GM23338 (cell line): ENCODE measurements at regions not wholly inside any gene's neighbourhood (a gene's known extent, or its start where the extent isn't known, plus 50 kb on each side); places are given as distances from the start of the nearest gene placed in this dataset.

Experiments used
- ATAC-seq: fragments of 200-7000 bp; cut with Tn5 transposase; 3 replicates; pipeline ENCODE4 v1.9.1; 2020
- DNase-seq: peaks from one replicate; pipeline ENCODE4 v3.0.0-alpha.2; 2015; ENCODE audit warnings: low spot score
- H2AFZ ChIP-seq: fragments of 200-600 bp; sonication (generic); 2 replicates; pipeline ENCODE4 v1.8.0; 2016; ENCODE audit warnings: antibody characterized with exemption, mild to moderate bottlenecking, moderate library complexity
- H3F3A ChIP-seq: fragments of 200-600 bp; sonication (generic); replicated peaks from 2 replicates; pipeline ENCODE4 v1.8.0; 2017; ENCODE audit warnings: antibody characterized with exemption, mixed run types, low read depth
- H3K27ac ChIP-seq: fragments of 200-600 bp; sonication (generic); 2 replicates; pipeline ENCODE4 v1.6.1; 2016; ENCODE audit warnings: low read depth
- H3K27me3 ChIP-seq: fragments of 200-600 bp; sonication (generic); 2 replicates; pipeline ENCODE4 v1.8.0; 2016; ENCODE audit warnings: mild to moderate bottlenecking, mixed run types, moderate library complexity; ENCODE audit not compliant: insufficient read depth
- H3K36me3 ChIP-seq: fragments of 200-600 bp; sonication (generic); 2 replicates; pipeline ENCODE4 v1.8.0; 2016; ENCODE audit warnings: mild to moderate bottlenecking; ENCODE audit not compliant: insufficient read depth
- H3K4me1 ChIP-seq: fragments of 200-600 bp; sonication (generic); 2 replicates; pipeline ENCODE4 v1.8.0; 2016; ENCODE audit warnings: mild to moderate bottlenecking, moderate library complexity; ENCODE audit not compliant: insufficient read depth
- H3K4me2 ChIP-seq: fragments of 200-600 bp; sonication (generic); 2 replicates; pipeline ENCODE4 v1.7.1; 2017; ENCODE audit warnings: mixed run types
- H3K4me3 ChIP-seq: fragments of 200-600 bp; sonication (generic); 2 replicates; pipeline ENCODE4 v1.6.1; 2016; ENCODE audit warnings: mixed run types
- H3K79me2 ChIP-seq: fragments of 200-600 bp; sonication (generic); replicated peaks from 2 replicates; pipeline ENCODE4 v1.8.0; 2017; ENCODE audit warnings: mild to moderate bottlenecking; ENCODE audit not compliant: insufficient read depth
- H3K9me2 ChIP-seq: fragments of 200-600 bp; sonication (generic); 2 replicates; pipeline ENCODE4 v1.8.0; 2017; ENCODE audit not compliant: insufficient read depth
- H4K20me1 ChIP-seq: fragments of 200-600 bp; sonication (generic); replicated peaks from 2 replicates; pipeline ENCODE4 v1.8.0; 2017; ENCODE audit warnings: mild to moderate bottlenecking; ENCODE audit not compliant: insufficient read depth
- H3K27ac Mint-ChIP-seq: 2 replicates; pipeline ENCODE4 v1.8.0; 2020; ENCODE audit warnings: inconsistent platforms, mild to moderate bottlenecking, moderate library complexity, mixed read lengths
- H3K27me3 Mint-ChIP-seq: 3 replicates; pipeline ENCODE4 v1.8.0; 2022; ENCODE audit warnings: low read depth, mild to moderate bottlenecking, moderate library complexity, mixed read lengths, inconsistent platforms; ENCODE audit not compliant: insufficient read depth, poor library complexity
- H3K36me3 Mint-ChIP-seq: 3 replicates; pipeline ENCODE4 v1.8.0; 2021; ENCODE audit warnings: low read depth, mild to moderate bottlenecking, inconsistent platforms, moderate library complexity, mixed read lengths
- H3K4me1 Mint-ChIP-seq: 3 replicates; pipeline ENCODE4 v1.8.0; 2020; ENCODE audit warnings: mild to moderate bottlenecking, inconsistent platforms, mixed read lengths
- H3K4me3 Mint-ChIP-seq: 3 replicates; pipeline ENCODE4 v1.8.0; 2021; ENCODE audit warnings: moderate library complexity, mild to moderate bottlenecking, inconsistent platforms, mixed read lengths
- H3K9me3 Mint-ChIP-seq: 3 replicates; pipeline ENCODE4 v1.8.0; 2020; ENCODE audit warnings: moderate library complexity, mild to moderate bottlenecking, inconsistent platforms, mixed read lengths
- CREB1 ChIP-seq: fragments of 250-450 bp; sonication (Bioruptor Pico); IDR thresholded peaks from 2 replicates; pipeline ENCODE4 v1.5.0; 2020; ENCODE audit warnings: low read depth, mild to moderate bottlenecking, moderate library complexity
- CTCF ChIP-seq, 2 experiments: fragments of 200-600 bp in 1 of 2; sonication (generic) in 1 of 2; conservative IDR thresholded peaks; 2 replicates each; pipeline versions ENCODE4 v1.5.1 to v1.6.1; 2016 to 2017; ENCODE audit warnings: antibody characterized with exemption in 2 of 2, low read depth in 2 of 2, mild to moderate bottlenecking in 2 of 2, moderate library complexity in 1 of 2
- EZH2 ChIP-seq: fragments of 200-600 bp; sonication (generic); IDR thresholded peaks from one replicate; pipeline ENCODE4 v1.8.0; 2017; ENCODE audit warnings: antibody characterized with exemption, mild to moderate bottlenecking, low read depth; ENCODE audit not compliant: unreplicated experiment
- EZH2phosphoT487 ChIP-seq: fragments of 200-600 bp; sonication (generic); IDR thresholded peaks from one replicate; pipeline ENCODE4 v1.8.1; 2018; ENCODE audit warnings: antibody characterized with exemption; ENCODE audit not compliant: unreplicated experiment
- JUNB ChIP-seq: IDR thresholded peaks from one replicate; pipeline ENCODE4 v1.6.1; 2016; ENCODE audit warnings: antibody characterized with exemption; ENCODE audit not compliant: unreplicated experiment
- NANOG ChIP-seq: IDR thresholded peaks from 2 replicates; pipeline ENCODE4 v1.6.1; 2016; ENCODE audit warnings: antibody characterized with exemption, borderline replicate concordance
- POLR2AphosphoS5 ChIP-seq: IDR thresholded peaks from 2 replicates; pipeline ENCODE4 v1.6.1; 2016; ENCODE audit warnings: antibody characterized with exemption, low read depth
- STAT1 ChIP-seq: IDR thresholded peaks from one replicate; pipeline ENCODE4 v1.6.1; 2016; ENCODE audit warnings: antibody characterized with exemption; ENCODE audit not compliant: unreplicated experiment
- ZNF114 ChIP-seq: fragments of 250-450 bp; sonication (Bioruptor Pico); IDR thresholded peaks from 2 replicates; pipeline ENCODE4 v1.5.0; 2020; ENCODE audit warnings: mild to moderate bottlenecking, moderate library complexity
- ZNF331 ChIP-seq: fragments of 250-450 bp; sonication (Bioruptor Pico); IDR thresholded peaks from 2 replicates; pipeline ENCODE4 v1.5.0; 2020; ENCODE audit warnings: low read depth, mild to moderate bottlenecking, moderate library complexity
- TF ChIP-seq, protein P1 (sequence below): IDR thresholded peaks from one replicate; pipeline ENCODE4 v1.6.1; 2018; ENCODE audit warnings: antibody characterized with exemption; ENCODE audit not compliant: unreplicated experiment
- TF ChIP-seq, protein P2 (sequence below): IDR thresholded peaks from 2 replicates; pipeline ENCODE4 v1.6.1; 2016; ENCODE audit warnings: antibody characterized with exemption

DNA sequence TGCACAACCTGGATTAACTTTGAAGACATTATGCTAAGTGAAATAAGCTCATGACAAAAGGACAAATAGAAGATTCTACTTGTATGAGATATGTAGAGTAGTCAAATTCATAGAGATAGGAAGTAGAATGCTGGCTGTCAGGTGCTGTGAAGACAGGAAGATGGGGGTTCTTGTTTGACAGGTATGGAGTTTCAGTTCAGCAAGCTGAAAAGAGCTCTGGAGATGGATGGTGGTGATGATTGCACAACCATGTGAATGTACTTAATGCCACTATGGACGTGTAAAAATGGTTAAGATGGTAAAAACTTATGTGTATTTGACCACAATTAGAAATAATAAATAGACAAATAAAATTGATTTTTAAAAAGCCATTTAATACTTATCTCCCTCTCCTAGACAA, 169.8 kb upstream of the DUSP10 start:
- Mint-ChIP-seq H3K4me1 (no peaks in the 10 kb centered on the region), H3K4me3 (no peak overlapping the region), H3K9me3 (no peaks in the 10 kb centered on the region), H3K36me3 (no peaks in the 10 kb centered on the region), H3K27ac (no peak overlapping the region), H3K27me3 (peaks cover 2% of the 10 kb centered on the region)
- H3K27me3 ChIP-seq, result no peaks in the 10 kb centered on the region
- H3K27ac ChIP-seq, result no peak overlapping the region
- no peaks in the 10 kb centered on the region for H3K79me2 ChIP-seq
- DNase-seq (no peak), ATAC-seq (no peak)
- no peak overlapping the region for H3K4me3 ChIP-seq
- H3F3A ChIP-seq, result no peaks in the 10 kb centered on the region
- H4K20me1 ChIP-seq, result no peaks in the 10 kb centered on the region
- no peaks in the 10 kb centered on the region for H3K4me1 ChIP-seq
- H3K36me3 ChIP-seq, result no peaks in the 10 kb centered on the region
- H3K9me2 ChIP-seq, result 0 out of 2 replicates have a peak, but pooled peaks cover 1% of the 10 kb centered on the region
- no peak overlapping the region for H3K4me2 ChIP-seq
- TF ChIP-seq POLR2AphosphoS5, result no peak
- TF ChIP-seq CTCF (conservative IDR thresholded peaks at IDR 0.05; ENCODE audit: low read depth in 2 of 2), result no peak
- no peak for TF ChIP-seq ZNF331
- no peak overlapping the region for H2AFZ ChIP-seq

- no peak overlapping the region for H3K27ac Mint-ChIP-seq
- ATAC-seq, result no peak
- no peaks in the 10 kb centered on the region; the same call in 2 of the 3 replicates for H3K9me3 Mint-ChIP-seq
- TF ChIP-seq POLR2AphosphoS5 (no peak), ZNF114 (no peak), ZNF331 (no peak), EZH2phosphoT487 (no peak), CTCF (conservative IDR thresholded peaks at IDR 0.05; ENCODE audit: low read depth in 2 of 2) (no peak), JUNB (no peak), CREB1 (no peak), NANOG (no peak), EZH2 (no peak), STAT1 (no peak)
- TF ChIP-seq, protein P1, sequence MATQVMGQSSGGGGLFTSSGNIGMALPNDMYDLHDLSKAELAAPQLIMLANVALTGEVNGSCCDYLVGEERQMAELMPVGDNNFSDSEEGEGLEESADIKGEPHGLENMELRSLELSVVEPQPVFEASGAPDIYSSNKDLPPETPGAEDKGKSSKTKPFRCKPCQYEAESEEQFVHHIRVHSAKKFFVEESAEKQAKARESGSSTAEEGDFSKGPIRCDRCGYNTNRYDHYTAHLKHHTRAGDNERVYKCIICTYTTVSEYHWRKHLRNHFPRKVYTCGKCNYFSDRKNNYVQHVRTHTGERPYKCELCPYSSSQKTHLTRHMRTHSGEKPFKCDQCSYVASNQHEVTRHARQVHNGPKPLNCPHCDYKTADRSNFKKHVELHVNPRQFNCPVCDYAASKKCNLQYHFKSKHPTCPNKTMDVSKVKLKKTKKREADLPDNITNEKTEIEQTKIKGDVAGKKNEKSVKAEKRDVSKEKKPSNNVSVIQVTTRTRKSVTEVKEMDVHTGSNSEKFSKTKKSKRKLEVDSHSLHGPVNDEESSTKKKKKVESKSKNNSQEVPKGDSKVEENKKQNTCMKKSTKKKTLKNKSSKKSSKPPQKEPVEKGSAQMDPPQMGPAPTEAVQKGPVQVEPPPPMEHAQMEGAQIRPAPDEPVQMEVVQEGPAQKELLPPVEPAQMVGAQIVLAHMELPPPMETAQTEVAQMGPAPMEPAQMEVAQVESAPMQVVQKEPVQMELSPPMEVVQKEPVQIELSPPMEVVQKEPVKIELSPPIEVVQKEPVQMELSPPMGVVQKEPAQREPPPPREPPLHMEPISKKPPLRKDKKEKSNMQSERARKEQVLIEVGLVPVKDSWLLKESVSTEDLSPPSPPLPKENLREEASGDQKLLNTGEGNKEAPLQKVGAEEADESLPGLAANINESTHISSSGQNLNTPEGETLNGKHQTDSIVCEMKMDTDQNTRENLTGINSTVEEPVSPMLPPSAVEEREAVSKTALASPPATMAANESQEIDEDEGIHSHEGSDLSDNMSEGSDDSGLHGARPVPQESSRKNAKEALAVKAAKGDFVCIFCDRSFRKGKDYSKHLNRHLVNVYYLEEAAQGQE, result no peak
- TF ChIP-seq, protein P2, sequence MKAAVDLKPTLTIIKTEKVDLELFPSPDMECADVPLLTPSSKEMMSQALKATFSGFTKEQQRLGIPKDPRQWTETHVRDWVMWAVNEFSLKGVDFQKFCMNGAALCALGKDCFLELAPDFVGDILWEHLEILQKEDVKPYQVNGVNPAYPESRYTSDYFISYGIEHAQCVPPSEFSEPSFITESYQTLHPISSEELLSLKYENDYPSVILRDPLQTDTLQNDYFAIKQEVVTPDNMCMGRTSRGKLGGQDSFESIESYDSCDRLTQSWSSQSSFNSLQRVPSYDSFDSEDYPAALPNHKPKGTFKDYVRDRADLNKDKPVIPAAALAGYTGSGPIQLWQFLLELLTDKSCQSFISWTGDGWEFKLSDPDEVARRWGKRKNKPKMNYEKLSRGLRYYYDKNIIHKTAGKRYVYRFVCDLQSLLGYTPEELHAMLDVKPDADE, result no peak
These were observed 168.3 kb upstream of the DUSP10 start for GRCh38 chr1:221910222-221910621.

More at GRCh38 chr1:221910222-221910621, 168.3 kb upstream of the DUSP10 start:
- no peaks in the 10 kb centered on the region for H3K36me3 Mint-ChIP-seq
- peaks cover 2% of the 10 kb centered on the region for H3K27me3 Mint-ChIP-seq
- no peaks in the 10 kb centered on the region for H4K20me1 ChIP-seq
- no peak overlapping the region for H2AFZ ChIP-seq
- H3K27ac ChIP-seq, result no peak overlapping the region
- no peak for DNase-seq
- H3K79me2 ChIP-seq, result no peaks in the 10 kb centered on the region
- H3K9me2 ChIP-seq, result no peaks in the 10 kb centered on the region
- H3K4me1 ChIP-seq, result no peaks in the 10 kb centered on the region
- no peaks in the 10 kb centered on the region for H3F3A ChIP-seq
- no peak overlapping the region for H3K4me2 ChIP-seq
- no peak overlapping the region for H3K4me3 Mint-ChIP-seq
- no peaks in the 10 kb centered on the region for H3K27me3 ChIP-seq
- no peaks in the 10 kb centered on the region for H3K36me3 ChIP-seq
- no peaks in the 10 kb centered on the region; the same call in 2 of the 3 replicates for H3K4me1 Mint-ChIP-seq
- H3K4me3 ChIP-seq, result no peak overlapping the region
